GM12873 (cell line): ENCODE measurements at regions not wholly inside any gene's neighbourhood (a gene's known extent, or its start where the extent isn't known, plus 50 kb on each side); places are given as distances from the start of the nearest gene placed in this dataset.

Experiments used
- TF ChIP-seq, protein P1 (sequence below): IDR thresholded peaks from 2 replicates; pipeline ENCODE4 v1.5.1; 2012; ENCODE audit warnings: low read depth, mild to moderate bottlenecking, moderate library complexity, low read length, control low read depth; ENCODE audit not compliant: insufficient read depth; ENCODE audit errors: missing control alignments

DNA sequence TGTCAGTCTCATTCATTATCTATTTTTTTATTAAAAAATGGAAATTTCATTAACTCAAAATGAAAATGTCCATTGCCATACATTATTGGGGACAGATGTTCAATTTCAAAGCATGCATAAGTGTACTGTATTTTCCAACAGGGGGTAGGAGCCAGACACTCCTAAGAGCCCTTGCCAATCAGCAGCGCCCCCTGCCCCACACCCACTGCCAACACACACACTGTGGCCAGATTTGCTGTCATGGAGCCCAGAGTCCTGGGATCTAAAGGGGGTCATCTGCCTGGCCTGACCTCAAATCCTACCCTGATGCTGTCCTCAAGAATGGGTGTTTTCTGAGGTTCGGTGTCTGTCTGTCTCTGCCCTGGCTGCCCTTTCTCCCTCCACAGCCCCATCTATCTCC, 162.2 kb upstream of the TWIST2 start:
- TF ChIP-seq, protein P1, sequence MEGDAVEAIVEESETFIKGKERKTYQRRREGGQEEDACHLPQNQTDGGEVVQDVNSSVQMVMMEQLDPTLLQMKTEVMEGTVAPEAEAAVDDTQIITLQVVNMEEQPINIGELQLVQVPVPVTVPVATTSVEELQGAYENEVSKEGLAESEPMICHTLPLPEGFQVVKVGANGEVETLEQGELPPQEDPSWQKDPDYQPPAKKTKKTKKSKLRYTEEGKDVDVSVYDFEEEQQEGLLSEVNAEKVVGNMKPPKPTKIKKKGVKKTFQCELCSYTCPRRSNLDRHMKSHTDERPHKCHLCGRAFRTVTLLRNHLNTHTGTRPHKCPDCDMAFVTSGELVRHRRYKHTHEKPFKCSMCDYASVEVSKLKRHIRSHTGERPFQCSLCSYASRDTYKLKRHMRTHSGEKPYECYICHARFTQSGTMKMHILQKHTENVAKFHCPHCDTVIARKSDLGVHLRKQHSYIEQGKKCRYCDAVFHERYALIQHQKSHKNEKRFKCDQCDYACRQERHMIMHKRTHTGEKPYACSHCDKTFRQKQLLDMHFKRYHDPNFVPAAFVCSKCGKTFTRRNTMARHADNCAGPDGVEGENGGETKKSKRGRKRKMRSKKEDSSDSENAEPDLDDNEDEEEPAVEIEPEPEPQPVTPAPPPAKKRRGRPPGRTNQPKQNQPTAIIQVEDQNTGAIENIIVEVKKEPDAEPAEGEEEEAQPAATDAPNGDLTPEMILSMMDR: no peak

DNA sequence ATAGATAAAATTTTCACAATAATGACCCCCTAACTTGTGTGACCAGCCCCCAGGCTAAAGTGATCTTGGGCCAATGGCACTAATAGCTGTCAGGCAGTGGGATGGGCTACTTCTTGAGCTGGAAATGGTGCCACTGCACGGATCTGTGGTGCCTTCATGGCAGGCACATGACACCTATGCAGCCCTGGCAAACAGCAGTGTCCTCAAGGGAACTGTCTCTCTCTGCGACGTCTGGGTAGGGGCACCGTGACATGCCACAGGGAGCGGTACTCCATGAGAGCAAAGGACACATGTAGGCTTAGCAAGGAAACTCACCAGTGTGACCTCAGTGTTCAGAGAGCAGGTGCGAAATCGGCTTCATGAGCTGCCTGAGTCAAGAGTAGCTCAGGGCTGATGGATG, 161.7 kb upstream of the TWIST2 start:
- TF ChIP-seq, protein P1: no peak

DNA sequence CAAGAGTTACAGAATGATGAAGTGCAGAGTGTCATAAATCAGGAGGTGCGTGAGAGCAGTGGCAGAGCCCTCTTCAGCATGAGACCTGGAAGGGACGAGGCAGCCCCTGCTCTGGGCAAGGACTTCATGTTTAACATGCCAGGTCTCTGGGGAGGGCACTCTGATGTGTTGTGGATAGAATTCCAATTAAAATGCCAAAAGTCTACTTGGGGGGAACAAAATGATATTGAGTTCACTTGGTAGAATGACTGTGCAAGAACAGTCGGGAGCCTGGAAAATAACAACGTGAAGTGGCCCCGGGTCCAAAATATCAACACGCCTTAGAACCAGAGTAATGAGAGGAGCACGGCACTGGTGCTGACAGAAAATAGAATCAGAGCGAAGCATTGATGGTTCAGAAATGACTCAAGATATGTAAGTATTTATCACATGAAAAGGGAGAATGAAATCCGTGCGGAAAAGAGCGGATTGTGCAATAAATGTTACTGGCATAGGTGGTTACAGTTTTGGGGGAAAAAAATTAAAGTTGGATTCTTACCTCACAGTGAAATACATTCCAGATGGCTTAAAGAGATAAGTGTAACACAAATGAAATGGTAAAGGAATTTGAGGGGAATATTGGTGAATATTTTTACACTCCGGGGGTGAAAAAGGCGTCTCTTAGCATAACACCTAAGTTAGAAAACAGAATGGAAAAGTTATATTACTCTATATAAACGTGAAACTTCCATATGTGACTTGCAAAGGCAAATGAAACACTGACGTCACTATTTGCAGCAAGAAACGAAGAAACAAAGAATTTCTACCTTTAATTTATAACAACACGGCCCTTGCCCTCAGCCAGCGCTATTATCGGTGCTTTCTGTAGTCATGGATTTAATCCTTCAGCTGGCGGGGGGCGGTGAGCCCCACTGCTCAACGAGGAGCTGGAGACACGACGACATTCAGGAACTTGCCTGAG, 159.4 kb upstream of the TWIST2 start:
- TF ChIP-seq, protein P1: no peak

GRCh38 chr2:238689331-238689730, 158.6 kb upstream of the TWIST2 start:
- TF ChIP-seq, protein P1: no peak

GRCh38 chr2:238689871-238690389, 158.0 kb upstream of the TWIST2 start:
- TF ChIP-seq, protein P1: no peak

- TF ChIP-seq, protein P1: no peak
Observed at GRCh38 chr2:238690511-238690910, 157.4 kb upstream of the TWIST2 start.

DNA sequence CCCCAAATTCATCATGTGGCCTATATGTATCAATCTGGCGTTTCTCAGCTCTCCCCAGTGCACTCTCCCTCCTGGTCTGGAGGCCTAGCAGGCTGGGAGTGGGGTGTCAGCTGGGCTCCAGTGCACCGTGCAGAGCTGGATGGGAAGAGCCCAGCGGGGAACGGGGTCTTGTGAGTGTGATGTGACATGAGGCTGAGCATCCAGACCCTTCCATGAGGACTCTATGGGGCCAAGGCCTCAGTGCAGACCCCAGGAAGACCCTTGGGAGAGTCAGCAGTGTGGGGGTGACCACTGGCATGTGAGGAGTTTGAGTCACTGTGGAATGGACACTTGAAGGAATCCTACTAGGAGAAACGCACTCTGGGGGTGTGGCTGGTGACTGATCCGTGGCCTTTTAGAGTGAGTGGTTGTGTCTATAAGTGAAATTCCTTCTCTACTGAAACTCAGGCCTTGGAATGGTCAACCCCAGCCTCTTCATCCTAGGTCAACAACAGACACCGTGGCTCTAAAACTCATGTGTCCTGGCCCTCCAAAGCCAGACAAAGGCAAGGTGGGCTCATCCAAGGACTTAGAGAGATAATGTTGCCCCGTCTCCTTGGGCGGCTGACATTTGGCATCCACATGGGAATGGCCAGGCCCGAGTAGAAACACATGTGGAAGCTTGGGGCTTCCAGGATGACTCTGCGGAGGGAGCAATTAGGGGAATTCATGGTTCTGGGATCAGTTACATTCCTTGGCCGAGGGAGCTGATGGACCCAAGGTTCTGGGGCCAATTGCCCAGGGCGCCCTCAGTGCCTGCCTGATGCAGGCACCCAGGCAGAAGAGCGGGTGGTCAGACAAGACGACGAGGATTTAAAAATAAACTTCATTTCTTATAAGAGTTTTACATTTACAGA, 156.0 kb upstream of the TWIST2 start:
- TF ChIP-seq, protein P1: no peak
